Kidney glomerular epithelial cell (primary cell): ENCODE measurements at regions not wholly inside any gene's neighbourhood (a gene's known extent, or its start where the extent isn't known, plus 50 kb on each side); places are given as distances from the start of the nearest gene placed in this dataset.

ENCODE experiments used
- DNase-seq: peaks from one replicate; lab custom pipeline; 2025; lab: John Stamatoyannopoulos, UW

DNA sequence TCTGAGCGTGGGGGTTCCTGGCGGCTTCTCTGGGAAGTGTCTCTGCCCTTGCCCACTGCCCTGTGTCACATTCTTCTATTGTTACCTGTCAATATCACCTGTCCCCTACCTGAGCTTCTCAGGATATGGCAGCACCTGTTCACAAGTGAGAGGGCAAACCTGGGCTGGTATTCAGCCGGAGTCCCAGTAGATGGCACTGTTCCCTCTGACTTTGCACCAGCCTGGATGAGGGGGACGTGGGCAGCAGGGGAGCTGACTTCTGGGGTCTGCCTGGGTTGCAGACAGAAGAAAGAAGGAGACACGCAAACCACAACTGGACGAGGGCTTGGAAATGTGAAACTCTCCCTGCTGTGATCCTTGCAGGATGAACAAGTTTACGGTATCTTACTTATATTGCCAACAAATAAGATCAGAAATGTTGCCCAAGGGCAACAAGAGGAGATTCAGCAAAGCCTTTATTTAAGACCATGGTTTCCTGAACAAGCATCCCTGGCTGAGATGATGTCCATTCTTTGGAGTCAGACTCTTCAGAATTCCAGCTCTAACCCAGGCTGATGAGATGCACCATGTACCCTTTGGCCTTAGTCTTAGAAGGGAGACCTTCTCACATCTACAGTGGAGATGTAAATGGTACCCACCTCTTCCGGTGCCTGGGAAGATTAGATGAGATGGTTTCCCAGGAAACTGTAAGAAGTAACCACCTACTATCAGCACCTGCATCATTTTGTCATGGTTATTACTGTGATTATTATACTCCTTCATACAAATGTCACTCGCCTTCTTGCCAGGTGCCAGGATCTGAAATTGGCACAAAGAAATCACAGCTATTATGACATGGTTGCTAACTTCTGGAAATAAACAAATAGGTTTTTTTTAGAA is 400.0 kb upstream of the CDH4 start:
- DNase-seq, result no peak

DNA sequence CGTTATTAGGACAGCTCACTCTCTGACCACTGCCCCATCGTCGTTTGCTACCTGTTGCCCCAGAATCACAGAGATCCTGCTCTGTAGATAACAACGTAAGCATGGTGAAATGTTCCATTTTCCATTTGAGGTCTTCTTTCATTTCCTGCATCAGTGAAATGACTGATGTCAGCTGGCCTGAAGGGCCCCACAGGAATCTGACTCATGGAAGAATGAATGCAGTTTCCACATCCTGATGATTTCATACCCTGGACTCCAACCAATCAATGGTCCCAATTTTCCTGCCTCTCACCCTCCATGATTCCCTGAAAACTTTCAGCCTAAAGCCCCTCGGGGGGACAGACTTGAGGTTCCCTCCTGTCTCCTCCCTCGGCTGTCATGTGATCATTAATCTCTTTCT is 394.4 kb upstream of the CDH4 start:
- no peak for DNase-seq

DNA sequence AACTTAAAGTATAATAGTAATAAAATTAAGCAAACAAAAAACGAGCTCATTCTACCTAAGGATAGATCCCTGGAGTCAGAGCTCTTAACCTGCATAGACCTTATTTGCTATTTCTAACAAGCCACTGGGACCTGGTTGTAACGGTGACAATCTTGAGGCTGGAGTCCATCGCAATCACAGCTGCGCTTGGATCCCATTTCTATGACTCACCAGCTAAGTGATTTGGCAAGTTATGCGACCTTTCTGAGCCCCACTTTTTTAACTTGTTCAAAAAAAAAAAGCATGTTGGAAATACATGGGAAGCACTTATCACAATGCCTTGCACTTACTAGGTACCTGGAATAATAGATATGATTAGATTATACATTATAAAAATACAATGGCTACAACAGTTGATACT is 389.5 kb upstream of the CDH4 start:
- no peak for DNase-seq

DNA sequence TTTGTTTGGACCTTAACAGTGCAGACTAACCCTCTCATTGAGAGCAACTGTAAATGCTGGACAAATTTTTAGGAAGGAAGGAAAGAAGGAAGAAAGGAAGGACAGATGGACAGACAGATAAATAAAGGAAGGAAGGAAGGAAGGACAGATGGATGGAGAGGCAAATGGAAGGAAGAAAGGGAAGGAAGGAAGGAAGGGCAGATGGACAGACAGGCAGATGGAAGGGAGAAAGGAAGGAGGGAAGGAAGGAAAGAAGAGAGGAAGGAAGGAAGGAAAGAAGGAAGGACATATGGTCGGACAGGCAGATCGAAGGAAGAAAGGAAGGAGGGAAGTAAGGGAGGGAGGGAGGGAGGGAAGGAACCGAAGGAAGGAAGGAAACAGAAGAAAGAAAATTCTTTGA is 388.5 kb upstream of the CDH4 start:
- no peak for DNase-seq

DNA sequence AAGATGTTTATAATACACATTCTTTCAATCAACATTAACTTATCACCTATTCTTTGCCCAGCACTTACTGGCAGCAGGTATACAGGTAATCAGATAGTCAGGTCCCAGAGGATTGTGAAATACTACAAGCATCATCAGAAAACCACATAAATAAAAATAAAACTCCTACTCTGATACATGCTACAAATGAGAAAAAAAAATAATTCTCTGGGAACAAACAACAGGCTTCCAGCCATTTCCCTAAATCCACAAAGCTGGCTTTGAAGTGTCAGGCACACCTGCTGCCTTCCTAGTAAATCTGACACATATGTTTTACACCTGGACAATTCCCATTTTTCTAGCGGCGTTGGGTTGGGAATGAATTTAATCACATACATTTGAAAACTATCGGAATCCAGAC is 384.5 kb upstream of the CDH4 start:
- DNase-seq, result no peak

DNA sequence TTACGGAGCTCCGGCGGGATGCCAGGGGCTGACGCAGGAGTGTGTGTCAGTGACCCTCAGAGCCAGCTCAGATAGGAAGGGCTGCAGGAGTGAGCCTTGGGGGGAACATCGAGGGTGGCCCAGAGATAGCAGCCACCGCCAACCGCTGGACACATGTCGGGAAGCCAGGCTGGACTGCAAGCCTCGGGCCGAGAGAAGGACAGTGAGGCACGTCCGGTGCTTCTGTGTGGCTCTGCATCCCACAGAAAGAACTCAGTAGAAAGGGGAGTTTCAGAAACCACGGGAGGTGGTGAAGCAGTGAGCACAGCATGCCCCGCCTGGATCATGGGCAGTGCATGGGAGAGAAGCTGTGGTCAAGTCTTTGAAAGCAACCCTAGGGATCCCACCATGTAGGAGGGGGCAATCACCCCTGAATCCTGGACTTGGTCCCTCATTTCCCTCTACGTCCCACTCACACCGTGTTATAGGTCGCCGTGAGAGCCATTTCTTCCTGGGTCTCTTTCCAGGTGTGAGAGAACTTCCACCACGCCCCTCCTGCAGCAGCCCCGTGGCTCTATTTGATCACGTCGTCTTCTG is 383.7 kb upstream of the CDH4 start:
- DNase-seq, result no peak

DNA sequence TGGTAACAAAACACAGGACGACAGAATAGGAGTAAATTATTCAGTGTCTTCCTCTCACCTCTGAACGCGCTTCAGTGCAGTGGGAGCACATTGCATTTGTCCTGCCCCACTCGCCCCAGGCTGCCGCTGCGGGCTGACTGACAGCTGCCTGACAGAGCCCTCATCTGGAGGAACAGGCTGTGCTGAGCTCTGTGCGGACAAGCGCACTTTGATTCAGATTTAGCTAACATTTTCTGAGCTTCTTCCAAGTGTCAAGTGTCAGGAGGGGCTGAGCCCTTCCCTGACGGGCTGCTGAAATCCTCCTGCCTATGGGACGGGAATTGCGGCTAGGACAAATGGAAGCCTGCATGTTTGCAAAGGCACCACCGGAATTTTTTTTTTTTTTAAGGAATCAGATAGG is 383.0 kb upstream of the CDH4 start:
- no peak for DNase-seq

DNA sequence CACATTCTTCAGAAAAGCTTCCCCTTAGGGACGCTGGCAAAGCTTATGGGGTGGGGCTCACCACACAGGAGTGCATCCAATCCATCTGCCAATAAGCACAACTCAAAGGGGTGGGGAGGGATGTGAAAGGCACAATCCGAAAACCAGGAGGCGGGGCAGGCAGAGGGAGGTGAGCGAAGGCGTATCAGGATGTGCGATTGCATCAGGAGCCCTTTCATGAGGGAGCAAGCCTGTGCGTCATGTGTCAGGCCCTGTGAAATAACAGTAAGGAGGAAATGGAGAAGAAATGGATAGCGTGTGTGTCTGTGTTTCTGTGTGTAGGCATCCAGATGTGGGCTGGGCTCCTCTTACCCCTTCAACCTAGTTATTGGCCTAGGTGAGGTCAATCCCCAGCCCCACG is 382.4 kb upstream of the CDH4 start:
- DNase-seq, result no peak

DNA sequence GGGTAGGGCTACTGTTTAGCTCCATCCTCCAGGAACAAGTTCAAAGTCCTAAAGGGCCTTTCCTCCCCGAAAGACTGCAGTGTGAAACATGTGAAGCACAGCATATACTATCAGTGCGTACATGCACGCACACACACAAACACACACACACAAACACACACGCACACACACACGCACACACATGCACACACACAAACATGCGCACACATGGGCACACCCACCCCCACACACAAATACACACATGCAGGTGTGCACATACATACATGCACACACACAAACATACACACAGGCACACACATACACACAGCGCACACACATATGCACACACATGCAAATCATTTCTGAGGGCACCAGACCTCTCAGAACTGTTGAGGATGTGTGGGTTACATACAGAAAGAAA is 382.0 kb upstream of the CDH4 start:
- DNase-seq, result no peak

DNA sequence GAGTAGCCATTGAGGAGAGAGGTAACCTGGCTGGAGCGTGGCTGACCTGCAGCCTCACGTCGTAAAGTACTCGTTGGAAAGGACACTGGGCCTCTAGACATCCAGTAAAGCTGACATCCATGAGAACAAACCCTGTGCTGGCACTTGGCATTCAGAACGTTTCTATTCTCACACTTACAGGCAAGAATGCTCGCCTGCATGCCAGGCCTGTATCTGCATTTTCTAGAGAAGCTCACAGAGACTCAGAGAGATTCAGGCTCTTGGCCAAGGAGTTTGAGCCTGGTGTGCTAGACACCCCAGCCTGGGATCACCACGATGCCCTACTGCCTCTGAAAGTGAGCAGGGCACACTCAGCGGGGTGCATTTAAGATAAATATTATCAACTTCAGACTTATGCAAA is 379.8 kb upstream of the CDH4 start:
- no peak for DNase-seq

DNA sequence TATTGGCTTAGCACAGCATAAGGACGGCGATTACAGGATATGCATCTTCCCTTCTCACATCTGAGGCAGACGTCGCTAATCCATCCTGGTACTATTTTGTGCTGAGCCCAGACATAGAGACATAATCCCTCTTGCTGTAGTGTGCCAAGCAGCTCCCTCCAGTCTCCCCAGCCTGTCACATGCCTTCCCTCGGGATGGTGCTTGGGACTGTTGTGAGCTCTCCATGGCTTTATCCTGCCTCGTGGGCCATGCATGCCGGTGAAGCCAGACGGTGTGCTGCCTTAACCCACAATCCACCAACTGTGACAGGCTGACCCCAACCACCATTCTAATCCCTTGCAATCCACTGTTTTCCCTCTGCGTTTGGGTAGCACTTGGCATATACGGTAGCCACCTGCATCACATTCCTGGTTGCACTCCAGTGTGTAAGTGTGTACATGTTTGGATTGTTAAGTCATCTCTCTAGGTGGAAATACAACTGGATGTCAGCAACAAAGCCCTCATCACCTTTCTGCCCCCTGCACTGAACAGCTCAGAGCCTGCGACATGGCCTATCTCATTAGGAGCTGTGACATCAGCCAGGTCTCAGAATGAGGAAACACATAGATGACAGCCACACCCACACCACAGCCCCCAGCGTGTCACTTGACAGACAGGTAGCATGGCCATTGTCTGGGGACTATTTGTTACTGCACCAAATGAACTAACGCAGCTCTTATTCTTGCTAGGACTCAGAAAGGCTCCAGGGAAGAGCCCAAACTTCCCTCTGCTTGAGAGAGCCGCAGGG is 374.8 kb upstream of the CDH4 start:
- DNase-seq, result no peak

DNA sequence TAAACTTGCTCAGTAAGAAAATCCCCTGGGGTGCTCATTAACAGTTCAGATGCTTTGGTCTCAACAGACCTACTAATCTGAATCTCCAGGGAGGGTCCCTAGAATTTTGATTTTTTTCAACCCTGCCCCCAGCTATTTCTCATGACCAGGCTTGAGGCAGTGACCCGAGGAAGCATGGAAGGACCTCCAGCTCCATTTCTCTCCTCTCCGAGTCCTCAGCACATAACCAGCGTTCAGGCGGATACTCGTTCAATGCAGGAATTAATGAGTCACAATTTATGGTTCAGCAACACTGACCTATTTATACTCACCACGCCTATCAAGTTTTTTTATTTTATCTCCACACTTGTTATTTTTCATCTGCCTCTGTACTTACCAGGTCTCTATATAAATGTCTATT is 369.2 kb upstream of the CDH4 start:
- no peak for DNase-seq

DNA sequence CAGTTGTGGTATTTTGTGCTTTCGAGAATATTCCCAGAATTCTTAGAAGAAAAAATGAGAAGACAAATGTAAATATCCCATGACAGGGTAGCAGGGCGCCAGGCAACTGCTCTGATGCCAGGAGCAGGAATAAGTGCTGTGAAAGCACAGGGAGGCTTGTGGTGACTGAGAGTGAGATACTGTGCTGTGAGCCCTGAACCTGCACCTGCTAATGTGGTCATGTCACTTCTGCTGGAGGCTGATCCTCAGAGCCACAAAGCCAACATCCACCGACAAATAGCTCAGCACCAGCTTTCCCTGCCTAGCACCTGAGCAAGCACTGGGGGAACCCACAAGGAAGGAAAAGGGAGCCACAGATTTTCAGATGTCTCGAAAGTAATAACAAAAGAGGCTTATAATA is 368.6 kb upstream of the CDH4 start:
- no peak for DNase-seq

DNA sequence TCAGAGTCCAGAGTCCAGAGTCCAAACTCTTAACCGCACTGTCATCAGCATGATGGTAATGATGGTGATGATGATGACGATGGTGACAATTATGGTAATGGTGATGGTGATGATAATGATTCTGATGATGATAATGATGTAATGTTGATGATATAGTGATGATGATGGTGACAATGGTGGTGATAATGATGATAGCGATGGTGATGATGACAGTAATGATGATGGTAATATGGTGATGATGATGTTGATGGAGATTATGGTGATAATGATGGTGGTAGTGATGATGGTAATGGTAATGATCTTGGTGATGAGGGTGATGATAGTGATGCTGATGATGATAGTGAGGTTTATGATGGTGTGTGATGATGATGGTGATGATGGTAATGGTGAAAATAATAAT is 367.8 kb upstream of the CDH4 start:
- no peak for DNase-seq

DNA sequence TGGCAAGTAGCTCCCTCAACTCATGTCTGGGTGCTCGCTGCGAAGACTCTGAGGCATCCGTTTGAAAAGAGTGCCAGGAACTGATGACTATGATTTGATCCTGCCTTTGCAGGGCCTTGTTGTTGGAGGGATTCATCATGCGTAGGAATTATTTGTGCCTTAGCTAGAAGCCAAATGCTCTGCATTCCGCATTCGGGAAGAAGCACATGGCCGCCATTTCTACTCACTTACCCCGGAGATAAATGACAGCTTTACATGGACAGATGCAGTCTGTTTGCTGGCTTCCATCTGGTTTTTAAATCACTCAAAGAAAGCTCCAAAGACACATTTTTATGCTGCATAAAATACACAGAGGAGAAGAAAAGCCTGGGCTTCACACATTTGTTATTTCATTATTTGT is 363.3 kb upstream of the CDH4 start:
- no peak for DNase-seq

DNA sequence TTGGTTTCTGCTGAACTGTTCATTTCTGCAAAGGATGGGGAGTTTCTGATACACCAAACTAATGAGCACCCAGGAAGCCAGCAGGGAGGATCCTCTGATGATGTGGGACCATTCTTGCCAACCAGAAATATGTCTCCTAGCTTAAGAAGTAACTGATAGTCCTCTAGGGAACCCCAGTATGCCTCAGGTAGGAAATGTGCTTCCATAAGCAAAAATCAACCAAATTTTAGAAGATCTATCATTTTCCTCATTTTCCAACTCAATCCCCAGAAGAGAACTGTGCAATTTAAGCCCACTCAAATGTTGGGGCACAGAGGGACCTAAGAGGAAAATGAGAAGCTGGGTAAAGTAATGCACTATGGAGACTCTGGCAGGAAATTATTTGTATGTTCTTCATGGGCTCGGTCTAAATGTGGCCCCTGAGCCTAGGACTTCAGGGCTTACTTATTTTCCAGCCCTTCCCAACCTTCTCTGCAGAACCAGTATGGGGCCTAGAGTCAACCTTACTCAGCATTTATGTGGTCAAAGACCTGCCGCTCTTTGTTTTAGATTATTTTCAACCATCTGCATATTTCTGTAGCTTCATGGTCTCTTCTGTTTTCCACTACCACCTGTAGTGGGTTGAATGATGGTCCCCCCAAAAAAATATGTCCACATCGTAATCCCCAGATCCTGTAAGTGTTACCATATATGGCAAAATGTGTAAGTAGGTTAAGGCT is 359.8 kb upstream of the CDH4 start:
- no peak for DNase-seq

DNA sequence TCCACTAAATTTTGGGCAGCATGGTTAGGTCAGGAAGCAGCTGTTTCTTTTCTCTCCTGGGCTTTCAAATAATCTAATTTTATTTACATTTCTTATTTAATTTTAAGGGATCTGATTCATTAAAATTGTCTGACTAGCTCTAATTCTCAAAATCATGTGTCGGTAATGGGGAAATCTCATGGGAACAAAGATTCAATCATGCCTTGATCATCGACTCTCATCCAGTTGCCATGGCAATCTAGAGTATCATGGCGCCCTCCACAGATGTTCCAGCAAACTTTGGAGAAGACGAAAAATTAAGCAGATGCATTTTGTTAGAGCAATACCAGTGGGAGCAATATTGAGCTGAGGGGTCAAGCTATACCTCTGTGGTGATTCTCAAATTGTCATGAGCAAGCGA is 358.0 kb upstream of the CDH4 start:
- DNase-seq, result no peak

DNA sequence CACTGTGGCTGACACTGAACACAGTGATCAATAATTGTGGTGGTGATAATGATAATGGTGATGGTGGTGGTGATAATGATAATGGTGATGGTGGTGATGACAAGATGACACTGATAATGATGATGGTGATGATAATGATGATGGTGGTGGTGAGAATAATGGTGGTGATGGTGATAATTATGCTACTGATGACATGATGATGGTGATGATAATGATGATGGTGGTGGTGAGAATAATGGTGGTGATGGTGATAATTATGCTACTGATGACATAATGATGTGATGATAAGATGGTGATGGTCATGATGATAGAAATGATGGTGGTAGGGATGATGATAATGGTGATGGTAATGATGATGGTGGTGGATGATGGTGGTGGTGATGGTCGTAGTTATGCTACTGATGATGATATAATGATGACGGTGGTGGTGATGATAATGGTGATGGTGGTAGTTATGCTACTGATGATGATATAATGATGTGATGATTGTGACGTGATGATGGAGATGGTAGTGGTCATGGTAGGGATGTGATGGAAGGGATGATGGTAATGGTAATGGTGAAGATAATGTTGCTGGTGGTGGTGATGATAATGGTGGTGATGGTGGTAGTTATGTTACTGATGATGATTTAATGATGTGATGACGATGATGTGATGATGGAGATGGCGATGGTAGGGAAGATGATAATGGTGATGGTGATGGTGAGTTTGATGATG is 356.5 kb upstream of the CDH4 start:
- no peak for DNase-seq

DNA sequence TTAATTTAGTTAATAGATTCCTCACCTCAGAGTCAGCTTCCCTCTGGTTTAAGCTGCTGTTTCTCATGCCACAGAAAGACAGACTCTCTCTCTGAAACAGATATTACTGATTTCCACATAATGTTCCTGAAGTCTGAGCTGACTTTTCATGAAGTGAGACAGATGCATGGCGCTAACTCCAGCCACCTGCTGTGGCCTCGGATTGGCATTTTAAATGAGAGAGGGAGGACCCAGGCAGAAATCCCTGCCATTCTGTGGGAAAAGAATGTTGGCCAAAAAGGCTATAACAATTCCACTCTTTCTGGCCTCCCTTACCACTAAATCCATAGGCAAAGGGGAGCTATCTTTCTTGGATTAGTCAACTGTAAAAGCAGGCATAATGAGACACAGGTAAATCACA is 354.1 kb upstream of the CDH4 start:
- no peak for DNase-seq

DNA sequence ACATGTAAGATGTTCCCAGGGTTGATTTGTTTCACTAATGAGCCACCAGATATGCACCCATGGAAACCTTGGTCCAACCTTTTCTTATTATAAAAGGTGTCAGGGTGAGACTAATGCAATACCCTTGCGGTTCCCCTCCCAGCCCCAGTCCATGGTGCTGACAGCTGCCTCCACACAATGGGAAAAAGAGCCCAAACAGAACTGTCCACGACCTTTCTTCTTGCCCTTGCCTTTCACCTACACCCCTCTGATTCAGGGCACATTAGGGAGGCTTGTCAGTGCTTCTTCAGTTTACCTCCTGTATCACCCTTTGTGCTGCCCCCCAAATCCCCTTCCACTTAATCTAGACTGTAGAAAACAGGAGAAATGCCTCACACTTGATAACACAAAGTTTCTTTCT is 352.7 kb upstream of the CDH4 start:
- no peak for DNase-seq

DNA sequence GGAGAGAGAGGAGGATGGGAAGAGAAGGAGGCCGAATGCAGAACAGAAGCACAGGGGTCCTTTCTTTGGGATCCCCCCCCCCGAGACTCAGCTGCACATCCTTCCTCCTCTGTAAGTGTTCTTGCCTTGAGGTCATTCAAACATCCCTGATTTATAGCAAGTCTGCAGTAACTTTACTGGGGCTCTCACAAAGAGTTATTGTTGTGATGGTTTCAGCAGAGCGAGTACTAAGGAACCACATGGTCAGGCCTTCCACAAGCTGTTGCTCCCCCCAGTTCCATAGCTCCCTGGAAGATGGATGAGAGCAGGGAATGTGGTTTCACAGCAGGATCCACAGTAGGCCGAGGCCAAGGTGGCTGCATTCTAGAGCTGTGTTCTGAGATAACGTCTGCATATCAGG is 351.4 kb upstream of the CDH4 start:
- DNase-seq, result no peak

DNA sequence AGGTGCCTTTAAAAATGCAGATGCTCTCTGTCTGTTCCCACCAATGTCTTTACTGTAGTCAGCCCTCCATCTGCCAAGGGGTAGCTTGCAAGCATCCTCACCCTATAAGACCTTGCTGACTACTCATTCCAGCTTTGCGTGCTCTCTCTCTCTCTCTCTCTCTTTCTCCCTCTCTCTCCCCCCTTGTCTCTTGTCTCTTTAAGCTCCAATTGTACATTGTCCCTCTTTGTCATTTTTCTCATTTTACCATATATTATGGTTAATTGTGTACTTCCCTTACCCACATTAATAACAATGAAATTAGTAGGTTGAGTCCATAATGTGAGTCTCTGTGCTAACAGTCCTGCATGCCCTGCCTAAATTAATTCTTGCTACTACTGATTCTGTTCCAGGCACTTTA is 350.2 kb upstream of the CDH4 start:
- DNase-seq, result no peak
